BE2C (cell line): ENCODE measurements at regions not wholly inside any gene's neighbourhood (a gene's known extent, or its start where the extent isn't known, plus 50 kb on each side); places are given as distances from the start of the nearest gene placed in this dataset.

Experiments
- DNase-seq: peaks from one replicate; pipeline ENCODE4 v3.0.0-alpha.2; 2020
- H3K27me3 ChIP-seq: fragments of 250-450 bp; sonication (Bioruptor Pico); 2 replicates; pipeline ENCODE4 v1.5.1; 2020; ENCODE audit warnings: mild to moderate bottlenecking
- H3K36me3 ChIP-seq: fragments of 250-450 bp; sonication (Bioruptor Pico); 2 replicates; pipeline ENCODE4 v1.5.1; 2020; ENCODE audit warnings: mild to moderate bottlenecking
- H3K4me1 ChIP-seq: fragments of 250-450 bp; sonication (Bioruptor Pico); 2 replicates; pipeline ENCODE4 v1.5.1; 2020
- H3K4me3 ChIP-seq: 2 replicates; pipeline ENCODE4 v1.5.1; 2011; ENCODE audit warnings: low read depth, low read length
- H3K9me3 ChIP-seq: fragments of 250-450 bp; sonication (Bioruptor Pico); 2 replicates; pipeline ENCODE4 v1.5.1; 2020
- CTCF ChIP-seq: IDR thresholded peaks from 2 replicates; pipeline ENCODE4 v1.5.1; 2012; ENCODE audit warnings: mild to moderate bottlenecking, low read depth, low read length

- no peak for DNase-seq
- no peak overlapping the region for H3K4me3 ChIP-seq
- H3K27me3 ChIP-seq = peaks cover 23% of the 10 kb centered on the region
- no peaks in the 10 kb centered on the region for H3K9me3 ChIP-seq
- H3K36me3 ChIP-seq = no peaks in the 10 kb centered on the region
- no peaks in the 10 kb centered on the region for H3K4me1 ChIP-seq
- no peak for TF ChIP-seq CTCF
Measured at GRCh38 chr1:112256411-112256810, 139.6 kb upstream of the CTTNBP2NL start.

GRCh38 chr1:112257043-112257835 lies 138.8 kb upstream of the CTTNBP2NL start:
- no peak for TF ChIP-seq CTCF

GRCh38 chr1:112260699-112261098 lies 135.3 kb upstream of the CTTNBP2NL start:
- Histone ChIP-seq H3K27me3 (peaks cover 13% of the 10 kb centered on the region), H3K36me3 (no peaks in the 10 kb centered on the region), H3K4me3 (no peak overlapping the region), H3K9me3 (no peaks in the 10 kb centered on the region), H3K4me1 (no peaks in the 10 kb centered on the region)
- no peak for TF ChIP-seq CTCF
- no peak for DNase-seq

More at GRCh38 chr1:112257043-112257835, 138.8 kb upstream of the CTTNBP2NL start:
- Histone ChIP-seq H3K36me3 (no peaks in the 10 kb centered on the region), H3K27me3 (peaks cover 23% of the 10 kb centered on the region), H3K9me3 (no peaks in the 10 kb centered on the region), H3K4me1 (no peaks in the 10 kb centered on the region), H3K4me3 (no peak overlapping the region)
- no peak for DNase-seq

GRCh38 chr1:112262316-112262715 lies 133.7 kb upstream of the CTTNBP2NL start:
- peaks cover 13% of the 10 kb centered on the region for H3K27me3 ChIP-seq
- DNase-seq = no peak
- no peak for TF ChIP-seq CTCF
- no peaks in the 10 kb centered on the region for H3K36me3 ChIP-seq
- H3K4me1 ChIP-seq = no peaks in the 10 kb centered on the region
- no peak overlapping the region for H3K4me3 ChIP-seq
- H3K9me3 ChIP-seq = no peaks in the 10 kb centered on the region

GRCh38 chr1:112263042-112263441 lies 133.0 kb upstream of the CTTNBP2NL start:
- no peaks in the 10 kb centered on the region for H3K36me3 ChIP-seq
- no peaks in the 10 kb centered on the region for H3K4me1 ChIP-seq
- H3K9me3 ChIP-seq = no peaks in the 10 kb centered on the region
- TF ChIP-seq CTCF = no peak
- DNase-seq = no peak
- H3K27me3 ChIP-seq = peaks cover 12% of the 10 kb centered on the region
- H3K4me3 ChIP-seq = no peak overlapping the region

GRCh38 chr1:112263453-112263852 lies 132.6 kb upstream of the CTTNBP2NL start:
- Histone ChIP-seq H3K4me3 (no peak overlapping the region), H3K4me1 (no peaks in the 10 kb centered on the region), H3K27me3 (peaks cover 10% of the 10 kb centered on the region), H3K9me3 (no peaks in the 10 kb centered on the region), H3K36me3 (no peaks in the 10 kb centered on the region)
- TF ChIP-seq CTCF = no peak
- no peak for DNase-seq
